Keratinocyte (primary cell): ENCODE measurements at regions not wholly inside any gene's neighbourhood (a gene's known extent, or its start where the extent isn't known, plus 50 kb on each side); places are given as distances from the start of the nearest gene placed in this dataset.

Source experiments
- DNase-seq: peaks from one replicate; pipeline ENCODE4 v3.0.0-alpha.2; 2011; ENCODE audit warnings: low read depth, missing footprints, low spot score
- FAIRE-seq: peaks from 2 replicates; lab custom pipeline; 2011; peaks lifted over from hg19 to GRCh38; lab: Jason Lieb, UNC
- H2AFZ ChIP-seq: 2 replicates; pipeline ENCODE4 v1.6.0; 2012; ENCODE audit warnings: low read length, control low read depth, inconsistent platforms; ENCODE audit not compliant: control insufficient read depth
- H3K27ac ChIP-seq: 2 replicates; pipeline ENCODE4 v1.5.1; 2011; ENCODE audit warnings: low read length; ENCODE audit not compliant: control insufficient read depth, insufficient read depth
- H3K27me3 ChIP-seq: 3 replicates; pipeline ENCODE4 v1.6.0; 2011; ENCODE audit warnings: low read length; ENCODE audit not compliant: control insufficient read depth, insufficient read depth; ENCODE audit errors: extremely low read depth
- H3K36me3 ChIP-seq, 2 experiments: 2 replicates in 1 of 2; 3 replicates in 1 of 2; pipeline ENCODE4 v1.5.1; 2011; ENCODE audit warnings: low read length in 2 of 2, mild to moderate bottlenecking in 1 of 2; ENCODE audit not compliant: control insufficient read depth in 2 of 2, insufficient read depth in 2 of 2; ENCODE audit errors: extremely low read depth in 1 of 2
- H3K4me1 ChIP-seq: 3 replicates; pipeline ENCODE4 v1.5.1; 2011; ENCODE audit warnings: low read length; ENCODE audit not compliant: control insufficient read depth, insufficient read depth; ENCODE audit errors: extremely low read depth
- H3K4me2 ChIP-seq: 3 replicates; pipeline ENCODE4 v1.6.0; 2011; ENCODE audit warnings: low read depth, low read length; ENCODE audit not compliant: control insufficient read depth, insufficient read depth; ENCODE audit errors: extremely low read depth
- H3K4me3 ChIP-seq, 3 experiments: fragments of 200-600 bp in 1 of 3; sonication (generic) in 1 of 3; 2 replicates in 2 of 3; 3 replicates in 1 of 3; pipeline ENCODE4 v1.5.1; 2011 to 2016; ENCODE audit warnings: low read length in 3 of 3, mild to moderate bottlenecking in 3 of 3, control low read depth in 2 of 3, inconsistent platforms in 1 of 3, low read depth in 1 of 3, mixed read lengths in 1 of 3, mixed run types in 1 of 3, moderate library complexity in 1 of 3; ENCODE audit not compliant: control insufficient read depth in 2 of 3, insufficient read depth in 2 of 3; ENCODE audit errors: extremely low read depth in 1 of 3
- H3K79me2 ChIP-seq: 2 replicates; pipeline ENCODE4 v1.6.0; 2012; ENCODE audit warnings: low read length; ENCODE audit not compliant: control insufficient read depth, insufficient read depth
- H3K9ac ChIP-seq: 3 replicates; pipeline ENCODE4 v1.6.0; 2011; ENCODE audit warnings: low read length; ENCODE audit not compliant: control insufficient read depth, insufficient read depth; ENCODE audit errors: extremely low read depth
- H3K9me1 ChIP-seq: 3 replicates; pipeline ENCODE4 v1.6.0; 2011; ENCODE audit warnings: low read length; ENCODE audit not compliant: control insufficient read depth, insufficient read depth; ENCODE audit errors: extremely low read depth
- H3K9me3 ChIP-seq: 2 replicates; pipeline ENCODE4 v1.5.1; 2012; ENCODE audit warnings: low read depth, low read length; ENCODE audit not compliant: control insufficient read depth
- H4K20me1 ChIP-seq: 3 replicates; pipeline ENCODE4 v1.6.0; 2011; ENCODE audit warnings: low read length; ENCODE audit not compliant: control insufficient read depth, insufficient read depth; ENCODE audit errors: extremely low read depth
- CTCF ChIP-seq, 3 experiments: IDR thresholded peaks in 1 of 3; conservative IDR thresholded peaks in 1 of 3; optimal IDR thresholded peaks in 1 of 3; 2 replicates in 2 of 3; 3 replicates in 1 of 3; pipeline versions ENCODE3 to v1.5.1; 2011; ENCODE audit warnings: low read length in 3 of 3, mild to moderate bottlenecking in 3 of 3, moderate library complexity in 2 of 3, control low read depth in 1 of 3, inconsistent platforms in 1 of 3; ENCODE audit not compliant: insufficient read depth in 2 of 3; ENCODE audit errors: extremely low read depth in 1 of 3
- EZH2 ChIP-seq: IDR thresholded peaks from one replicate; pipeline ENCODE4 v1.6.1; 2012; ENCODE audit warnings: inconsistent platforms, mild to moderate bottlenecking, low read length, moderate library complexity
- dilution Hi-C: fragments of 300-500 bp; cut with MboI; formaldehyde crosslinking; loops from one replicate; pipeline ENCODE4 v1.7.0; 2020; ENCODE audit warnings: low sequenced_read_pairs; ENCODE audit not compliant: extremely low pct_ligation_motif_present

DNA sequence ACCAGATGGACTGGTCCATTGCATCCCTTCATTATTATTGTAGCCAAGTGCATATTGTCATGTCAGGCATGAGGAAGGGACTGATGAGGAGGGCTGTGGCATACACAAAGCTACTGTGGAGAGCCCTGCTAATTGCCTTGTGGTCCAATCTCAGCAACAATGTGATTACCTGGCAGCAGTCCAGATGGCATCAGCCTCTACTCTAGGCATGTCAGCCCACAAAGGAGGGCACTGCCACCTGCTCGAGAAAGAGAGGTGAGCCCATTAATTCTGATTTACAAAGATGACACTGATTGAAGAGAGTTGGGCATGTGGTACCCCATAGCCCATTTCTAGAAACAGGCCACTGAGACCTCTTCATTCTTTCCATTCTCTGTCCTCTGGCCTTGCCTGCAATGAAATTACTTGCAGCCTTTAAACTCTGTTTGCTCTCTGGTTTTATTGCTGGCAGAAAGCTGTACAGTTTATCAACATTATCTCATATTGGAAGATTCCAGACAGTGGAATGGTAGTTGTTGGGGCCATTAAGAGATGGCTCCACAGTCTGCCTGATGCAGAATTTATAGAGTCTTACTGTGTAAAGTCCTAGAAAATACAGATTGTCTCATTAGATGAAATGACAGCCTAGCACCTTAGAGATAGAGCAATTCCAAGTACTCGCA is 307.7 kb downstream of the ARPP21 start:
- Histone ChIP-seq H3K4me3 (no peak overlapping the region), H4K20me1 (no peaks in the 10 kb centered on the region), H3K4me2 (no peak overlapping the region), H3K36me3 (no peaks in the 10 kb centered on the region), H3K27me3 (no peaks in the 10 kb centered on the region), H2AFZ (no peak overlapping the region), H3K79me2 (no peaks in the 10 kb centered on the region), H3K9ac (no peak overlapping the region), H3K9me1 (no peaks in the 10 kb centered on the region), H3K9me3 (no peaks in the 10 kb centered on the region), H3K4me1 (peaks cover 7% of the 10 kb centered on the region), H3K27ac (no peak overlapping the region)
- no peak for FAIRE-seq
- dilution Hi-C loops = no loop called here
- TF ChIP-seq CTCF (optimal IDR thresholded peaks at IDR 0.05 in 1 of 3, IDR thresholded peaks at IDR 0.05 in 1 of 3, conservative IDR thresholded peaks at IDR 0.05 in 1 of 3; ENCODE audit: extremely low read depth in 1 of 3, insufficient read depth in 2 of 3, low read length in 3 of 3) = no peak
- no peak for TF ChIP-seq EZH2
- no peak for DNase-seq

GRCh38 chr3:35950021-35950420 is 310.7 kb downstream of the ARPP21 start:
- TF ChIP-seq EZH2 (no peak), CTCF (optimal IDR thresholded peaks at IDR 0.05 in 1 of 3, IDR thresholded peaks at IDR 0.05 in 1 of 3, conservative IDR thresholded peaks at IDR 0.05 in 1 of 3; ENCODE audit: extremely low read depth in 1 of 3, insufficient read depth in 2 of 3, low read length in 3 of 3) (no peak)

More at GRCh38 chr3:35950021-35950420, 310.7 kb downstream of the ARPP21 start:
- Histone ChIP-seq H3K9me1 (no peaks in the 10 kb centered on the region), H3K4me3 (no peak overlapping the region), H3K27me3 (no peaks in the 10 kb centered on the region), H3K4me2 (no peak overlapping the region), H4K20me1 (no peaks in the 10 kb centered on the region), H3K4me1 (peaks cover 7% of the 10 kb centered on the region), H2AFZ (no peak overlapping the region), H3K9ac (no peak overlapping the region), H3K27ac (no peak overlapping the region), H3K79me2 (no peaks in the 10 kb centered on the region), H3K9me3 (no peaks in the 10 kb centered on the region), H3K36me3 (no peaks in the 10 kb centered on the region)
- FAIRE-seq (no peak), DNase-seq (no peak)
- dilution Hi-C loops = loop anchor here (25.0 kb wide), 1 partner anchor 737 kb away; no protein-coding TSS in a partner anchor
